ENCODE measurements at regions not wholly inside any gene's neighbourhood (a gene's known extent, or its start where the extent isn't known, plus 50 kb on each side); places are given as distances from the start of the nearest gene placed in this dataset.

- no peak for DNase-seq (ENCODE audit: low read depth in 2 of 2)
These were observed 272.9 kb downstream of the IRS1 start for GRCh38 chr2:226526716-226527115.

GRCh38 chr2:226524381-226524843 is 275.2 kb downstream of the IRS1 start:
- no peak for DNase-seq (ENCODE audit: low read depth in 2 of 2)

- no peak for DNase-seq (ENCODE audit: low read depth in 2 of 2)
These were observed 278.9 kb downstream of the IRS1 start for GRCh38 chr2:226520723-226521122.

- no peak for DNase-seq (ENCODE audit: low read depth in 2 of 2)
These were observed 284.1 kb downstream of the IRS1 start for GRCh38 chr2:226515344-226516055.

- no peak for DNase-seq (ENCODE audit: low read depth in 2 of 2)
These were observed 284.7 kb downstream of the IRS1 start for GRCh38 chr2:226514895-226515294.

GRCh38 chr2:226511311-226511710 is 288.3 kb downstream of the IRS1 start:
- no peak for DNase-seq (ENCODE audit: low read depth in 2 of 2)

- DNase-seq (ENCODE audit: low read depth in 2 of 2) = no peak
These were observed 290.9 kb downstream of the IRS1 start for GRCh38 chr2:226508683-226509082.

- DNase-seq (ENCODE audit: low read depth in 2 of 2) = no peak
These were observed 291.6 kb downstream of the IRS1 start for GRCh38 chr2:226508005-226508404.

- no peak for DNase-seq (ENCODE audit: low read depth in 2 of 2)
These were observed 302.3 kb downstream of the IRS1 start for GRCh38 chr2:226497146-226497909.

- DNase-seq (ENCODE audit: low read depth in 2 of 2) = no peak
These were observed 303.4 kb downstream of the IRS1 start for GRCh38 chr2:226496273-226496550.

GRCh38 chr2:226495466-226496272 is 304.0 kb downstream of the IRS1 start:
- no peak for DNase-seq (ENCODE audit: low read depth in 2 of 2)

- no peak for DNase-seq (ENCODE audit: low read depth in 2 of 2)
These were observed 308.5 kb downstream of the IRS1 start for GRCh38 chr2:226491112-226491511.

GRCh38 chr2:226489775-226490541 is 309.7 kb downstream of the IRS1 start:
- no peak for DNase-seq (ENCODE audit: low read depth in 2 of 2)

GRCh38 chr2:226488034-226488433 is 311.6 kb downstream of the IRS1 start:
- no peak for DNase-seq (ENCODE audit: low read depth in 2 of 2)

- no peak for DNase-seq (ENCODE audit: low read depth in 2 of 2)
These were observed 312.0 kb downstream of the IRS1 start for GRCh38 chr2:226487573-226487972.

- DNase-seq (ENCODE audit: low read depth in 2 of 2) = no peak
These were observed 315.6 kb downstream of the IRS1 start for GRCh38 chr2:226483745-226484619.

GRCh38 chr2:226483143-226483542 is 316.5 kb downstream of the IRS1 start:
- DNase-seq (ENCODE audit: low read depth in 2 of 2) = no peak

GRCh38 chr2:226478109-226478809 is 321.4 kb downstream of the IRS1 start:
- DNase-seq (ENCODE audit: low read depth in 2 of 2) = no peak

- no peak for DNase-seq (ENCODE audit: low read depth in 2 of 2)
These were observed 322.2 kb downstream of the IRS1 start for GRCh38 chr2:226477221-226478108.

All from stimulated activated CD4-positive, alpha-beta T cell treated with anti-CD3 and anti-CD28 coated beads, Interleukin-12 subunit alpha, Interleukin-12 subunit beta, amount 100 ng/mL, for 24 hours (primary cell).